Gastroesophageal sphincter (tissue), 3 donors: ENCODE measurements at regions not wholly inside any gene's neighbourhood (a gene's known extent, or its start where the extent isn't known, plus 50 kb on each side); places are given as distances from the start of the nearest gene placed in this dataset.

Experiments
- CTCF ChIP-seq, 4 experiments: fragments of 200-600 bp in 2 of 4; fragments of 450-650 bp in 2 of 4; sonication (generic) in 1 of 4; IDR thresholded peaks; one replicate each; pipeline ENCODE4 v1.5.1; 2017 to 2019; ENCODE audit warnings: antibody characterized with exemption in 4 of 4, mild to moderate bottlenecking in 2 of 4, moderate library complexity in 2 of 4
- EP300 ChIP-seq: sonication (generic); formaldehyde crosslinking; IDR thresholded peaks from one replicate; pipeline ENCODE4 v1.6.1; 2017; ENCODE audit warnings: antibody characterized with exemption, mild to moderate bottlenecking

GRCh38 chr2:175318542-175318941, 137.0 kb upstream of the ATP5MC3 start:
- TF ChIP-seq EP300 (no peak), CTCF (IDR thresholded peaks at IDR 0.05) (no peak)
